Activated CD8-positive, alpha-beta T cell treated with anti-CD3 and anti-CD28 coated beads for 36 hours (primary cell): ENCODE measurements at regions not wholly inside any gene's neighbourhood (a gene's known extent, or its start where the extent isn't known, plus 50 kb on each side); places are given as distances from the start of the nearest gene placed in this dataset.

Experiments
- ATAC-seq: fragments of 200-7000 bp; cut with Tn5 transposase; one replicate; pipeline ENCODE4 v1.10.0; 2021; ENCODE audit warnings: mild to moderate bottlenecking, moderate library complexity
- CTCF ChIA-PET: fragments of 350-600 bp; sonication (Branson Sonifier 250); formaldehyde crosslinking; loops from one replicate; lab custom pipeline; 2021; ENCODE audit warnings: antibody characterized with exemption; lab: Charles Lee
- POLR2A ChIA-PET: fragments of 350-600 bp; sonication (Branson Sonifier 250); formaldehyde crosslinking; loops from one replicate; lab custom pipeline; 2021; ENCODE audit warnings: antibody characterized with exemption; lab: Charles Lee
- DNase-seq: peaks from one replicate; pipeline ENCODE4 v3.0.0-alpha.2; 2020
- H3K27ac Mint-ChIP-seq: one replicate; pipeline ENCODE4 v1.8.0; 2021; ENCODE audit warnings: mild to moderate bottlenecking, mixed read lengths
- H3K27me3 Mint-ChIP-seq: one replicate; pipeline ENCODE4 v1.8.0; 2021; ENCODE audit warnings: mixed read lengths
- H3K36me3 Mint-ChIP-seq: one replicate; pipeline ENCODE4 v1.8.0; 2021; ENCODE audit warnings: low read depth, mixed read lengths
- H3K4me1 Mint-ChIP-seq: one replicate; pipeline ENCODE4 v1.8.0; 2021; ENCODE audit warnings: low read depth, mixed read lengths
- H3K4me3 Mint-ChIP-seq: one replicate; pipeline ENCODE4 v1.8.0; 2021; ENCODE audit warnings: mild to moderate bottlenecking, moderate library complexity, mixed read lengths
- H3K9me3 Mint-ChIP-seq: one replicate; pipeline ENCODE4 v1.8.0; 2021; ENCODE audit warnings: mixed read lengths
- CTCF ChIP-seq: fragments of 200-600 bp; IDR thresholded peaks from one replicate; pipeline ENCODE4 v1.8.0; 2022; ENCODE audit warnings: antibody characterized with exemption, mild to moderate bottlenecking
- intact Hi-C: fragments of 100-400 bp; cut with micrococcal nuclease; formaldehyde crosslinking; loops from one replicate; pipeline ENCODE4 v1.10.0; 2022

DNA sequence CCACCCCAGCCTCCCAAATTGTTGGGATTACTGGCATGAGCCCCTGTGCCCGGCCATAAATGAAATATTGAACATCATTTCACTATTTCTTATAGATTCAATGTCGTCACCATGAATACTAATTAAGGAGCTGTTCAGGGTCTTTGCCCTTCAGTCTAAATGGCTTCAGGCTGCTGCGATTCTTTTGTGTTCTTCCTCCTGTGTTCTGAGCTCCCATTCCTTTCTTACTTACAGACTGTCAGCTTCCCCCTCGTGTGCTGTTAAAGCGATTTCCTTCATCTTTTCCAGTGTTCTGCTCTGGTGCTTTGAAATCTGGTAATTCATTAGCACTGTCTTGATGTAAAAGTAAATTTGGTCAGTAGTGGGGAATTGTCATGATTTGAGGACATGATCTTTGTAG is 63.3 kb upstream of the PRDM1 start:
- no peaks in the 10 kb centered on the region for H3K9me3 Mint-ChIP-seq
- no peak overlapping the region for H3K4me3 Mint-ChIP-seq
- H3K27me3 Mint-ChIP-seq = peaks cover 18% of the 10 kb centered on the region
- ChIA-PET POLR2A (interaction anchor here (0.9 kb wide), 1 partner anchor 10 kb away, joined by 3 read pairs; no protein-coding TSS in a partner anchor), CTCF (no interaction called here)
- peaks cover 13% of the 10 kb centered on the region for H3K4me1 Mint-ChIP-seq
- no peak for ATAC-seq
- DNase-seq = no peak
- no peak overlapping the region for H3K27ac Mint-ChIP-seq
- no peak for TF ChIP-seq CTCF
- intact Hi-C loops = no loop called here
- no peaks in the 10 kb centered on the region for H3K36me3 Mint-ChIP-seq

- TF ChIP-seq CTCF = no peak
- CTCF ChIA-PET = no interaction called here
Measured at GRCh38 chr6:106017454-106017853, 68.7 kb upstream of the PRDM1 start.

GRCh38 chr6:106014955-106015354 is 71.2 kb upstream of the PRDM1 start:
- Mint-ChIP-seq H3K36me3 (no peaks in the 10 kb centered on the region), H3K9me3 (no peaks in the 10 kb centered on the region), H3K4me3 (no peak overlapping the region), H3K27me3 (peaks cover 3% of the 10 kb centered on the region), H3K4me1 (no peaks in the 10 kb centered on the region), H3K27ac (no peak overlapping the region)
- ChIA-PET POLR2A (no interaction called here), CTCF (interaction anchor here (0.7 kb wide), 1 partner anchor 14 kb away, joined by 3 read pairs; no protein-coding TSS in a partner anchor)
- intact Hi-C loops = no loop called here
- no peak for ATAC-seq
- TF ChIP-seq CTCF = no peak
- DNase-seq = no peak

More at GRCh38 chr6:106017454-106017853, 68.7 kb upstream of the PRDM1 start:
- Mint-ChIP-seq H3K4me1 (no peaks in the 10 kb centered on the region), H3K36me3 (no peaks in the 10 kb centered on the region), H3K4me3 (no peak overlapping the region), H3K27ac (no peak overlapping the region), H3K9me3 (no peaks in the 10 kb centered on the region), H3K27me3 (peaks cover 6% of the 10 kb centered on the region)
- intact Hi-C loops = no loop called here
- DNase-seq (no peak), ATAC-seq (no peak)
- POLR2A ChIA-PET = interaction anchor here (0.6 kb wide), 1 partner anchor 9 kb away, joined by 3 read pairs; no protein-coding TSS in a partner anchor

DNA sequence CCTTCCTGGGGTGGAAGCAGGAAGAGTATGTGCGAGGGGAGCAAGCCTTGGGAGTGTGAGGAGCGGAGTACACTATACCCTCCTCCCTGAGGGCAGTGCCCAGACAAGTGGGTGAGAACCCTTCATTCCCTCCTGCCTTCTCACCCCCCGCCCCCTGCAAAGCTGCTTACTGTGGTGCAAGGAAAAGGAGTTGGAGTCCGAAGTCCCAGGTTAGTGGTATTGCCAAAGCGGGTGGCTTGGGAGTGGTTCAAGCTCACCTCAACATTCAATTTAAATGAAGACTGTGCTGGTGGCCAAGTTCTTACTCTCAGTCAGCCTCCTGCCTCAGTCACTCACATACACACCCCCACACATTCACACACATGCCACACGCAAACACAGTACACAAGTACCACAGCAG is 74.7 kb upstream of the PRDM1 start:
- no peak for DNase-seq
- Mint-ChIP-seq H3K9me3 (no peaks in the 10 kb centered on the region), H3K36me3 (no peaks in the 10 kb centered on the region), H3K27ac (no peak overlapping the region), H3K4me3 (no peak overlapping the region), H3K4me1 (no peaks in the 10 kb centered on the region), H3K27me3 (peaks cover 3% of the 10 kb centered on the region)
- ChIA-PET POLR2A (no interaction called here), CTCF (interaction anchor here (0.7 kb wide), 1 partner anchor 20 kb away, joined by 3 read pairs; no protein-coding TSS in a partner anchor)
- no peak for TF ChIP-seq CTCF
- no peak for ATAC-seq
- intact Hi-C loops = no loop called here

DNA sequence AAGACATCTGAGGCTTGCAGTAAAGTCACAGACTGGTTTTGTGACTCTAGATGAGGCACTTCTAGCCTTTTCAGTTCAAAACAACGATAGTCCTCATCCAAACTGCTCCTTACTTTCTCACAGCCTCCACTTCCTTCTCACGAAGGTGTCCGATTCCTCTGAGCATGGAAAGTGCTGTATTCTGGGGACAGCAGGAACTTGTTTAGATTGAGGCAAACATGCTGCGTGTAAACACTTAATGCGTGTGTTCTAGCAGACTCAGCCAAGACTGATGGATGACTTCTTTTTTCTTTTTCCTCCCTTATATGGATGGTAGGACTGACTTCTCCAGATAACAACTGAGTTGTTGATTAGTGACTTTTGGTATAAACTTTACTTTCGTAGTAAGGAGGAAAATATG is 80.2 kb upstream of the PRDM1 start:
- no peaks in the 10 kb centered on the region for H3K9me3 Mint-ChIP-seq
- H3K27ac Mint-ChIP-seq = no peak overlapping the region
- peaks cover 28% of the 10 kb centered on the region for H3K27me3 Mint-ChIP-seq
- intact Hi-C loops = no loop called here
- no peak overlapping the region for H3K4me3 Mint-ChIP-seq
- no peak for DNase-seq
- ChIA-PET CTCF (no interaction called here), POLR2A (no interaction called here)
- H3K36me3 Mint-ChIP-seq = no peaks in the 10 kb centered on the region
- H3K4me1 Mint-ChIP-seq = no peaks in the 10 kb centered on the region
- ATAC-seq = no peak
- TF ChIP-seq CTCF = no peak
